HEK293T (cell line): ENCODE measurements at regions not wholly inside any gene's neighbourhood (a gene's known extent, or its start where the extent isn't known, plus 50 kb on each side); places are given as distances from the start of the nearest gene placed in this dataset.
"Not testable (repeated sequence)": the region's sequence is repeated elsewhere in the genome, so short reads cannot be mapped to it uniquely, and the experiment has no call there.

Experiments used
- CTCF ChIA-PET: fragments of 350-600 bp; formaldehyde crosslinking; extraction: SDS; loops from one replicate; lab custom pipeline; 2021; ENCODE audit warnings: antibody characterized with exemption, inconsistent platforms; lab: Yijun Ruan, JAX
- POLR2A ChIA-PET: fragments of 350-600 bp; formaldehyde crosslinking; extraction: SDS; loops from one replicate; lab custom pipeline; 2020; ENCODE audit warnings: antibody characterized with exemption, inconsistent platforms; lab: Yijun Ruan, JAX
- DNase-seq: peaks from one replicate; pipeline ENCODE4 v3.0.0; 2012; ENCODE audit warnings: mixed read lengths; ENCODE audit errors: extremely low spot score
- ARNT ChIP-seq: fragments of 450-650 bp; IDR thresholded peaks from 2 replicates; pipeline ENCODE4 v1.6.1; 2017; ENCODE audit warnings: mild to moderate bottlenecking
- BHLHE40 ChIP-seq: fragments of 450-650 bp; IDR thresholded peaks from 2 replicates; pipeline ENCODE4 v1.6.1; 2016; ENCODE audit warnings: mild to moderate bottlenecking, moderate library complexity, borderline replicate concordance
- CTBP1 ChIP-seq: fragments of 450-650 bp; IDR thresholded peaks from 2 replicates; pipeline ENCODE4 v1.6.1; 2016; ENCODE audit warnings: borderline replicate concordance
- ELF4 ChIP-seq: fragments of 450-650 bp; IDR thresholded peaks from 2 replicates; pipeline ENCODE4 v1.6.1; 2017; ENCODE audit warnings: antibody characterized with exemption
- FOXA1 ChIP-seq: fragments of 450-650 bp; IDR thresholded peaks from 2 replicates; pipeline ENCODE4 v1.6.1; 2016; ENCODE audit warnings: mild to moderate bottlenecking
- FOXK2 ChIP-seq: fragments of 450-650 bp; IDR thresholded peaks from 2 replicates; pipeline ENCODE4 v1.6.1; 2016; ENCODE audit warnings: mild to moderate bottlenecking
- FOXM1 ChIP-seq: fragments of 450-650 bp; IDR thresholded peaks from 2 replicates; pipeline ENCODE4 v1.6.1; 2017; ENCODE audit warnings: mild to moderate bottlenecking, borderline replicate concordance
- HDGF ChIP-seq: fragments of 450-650 bp; IDR thresholded peaks from 2 replicates; pipeline ENCODE4 v1.6.1; 2017; ENCODE audit warnings: antibody characterized with exemption, borderline replicate concordance
- L3MBTL2 ChIP-seq: fragments of 450-650 bp; conservative IDR thresholded peaks from 2 replicates; pipeline ENCODE4 v1.6.1; 2016; ENCODE audit warnings: mild to moderate bottlenecking
- LEF1 ChIP-seq: fragments of 450-650 bp; IDR thresholded peaks from 2 replicates; pipeline ENCODE4 v1.6.1; 2017; ENCODE audit warnings: mild to moderate bottlenecking, borderline replicate concordance
- NFRKB ChIP-seq: fragments of 450-650 bp; IDR thresholded peaks from 2 replicates; pipeline ENCODE4 v1.6.1; 2016; ENCODE audit warnings: mild to moderate bottlenecking, moderate library complexity
- PKNOX1 ChIP-seq: fragments of 450-650 bp; IDR thresholded peaks from 2 replicates; pipeline ENCODE4 v1.6.1; 2016
- SP1 ChIP-seq: fragments of 450-650 bp; IDR thresholded peaks from 2 replicates; pipeline ENCODE4 v1.6.1; 2017
- SUZ12 ChIP-seq: fragments of 450-650 bp; IDR thresholded peaks from 2 replicates; pipeline ENCODE4 v1.6.1; 2016; ENCODE audit warnings: mild to moderate bottlenecking
- TARDBP ChIP-seq: fragments of 450-650 bp; IDR thresholded peaks from 2 replicates; pipeline ENCODE4 v1.6.1; 2016
- ZNF384 ChIP-seq: fragments of 450-650 bp; IDR thresholded peaks from 2 replicates; pipeline ENCODE4 v1.6.1; 2016

- POLR2A ChIA-PET, result no interaction called here
- CTCF ChIA-PET, result interaction anchor here (0.9 kb wide), 1 partner anchor 50 kb away, joined by 3 read pairs; no protein-coding TSS in a partner anchor
- DNase-seq, result no peak
- TF ChIP-seq LEF1 (no peak), L3MBTL2 (no peak), FOXA1 (no peak), HDGF (no peak), FOXK2 (no peak), BHLHE40 (no peak), NFRKB (no peak), SUZ12 (no peak), TARDBP (no peak), PKNOX1 (no peak), SP1 (no peak), FOXM1 (no peak), CTBP1 (no peak), ARNT (no peak), ZNF384 (no peak), ELF4 (no peak)
Measured at GRCh38 chr1:117708323-117709248, 102.7 kb downstream of the TENT5C start.

GRCh38 chr1:117709249-117709691, 103.4 kb downstream of the TENT5C start:
- no peak for TF ChIP-seq ZNF384
- no peak for TF ChIP-seq BHLHE40
- no peak for TF ChIP-seq FOXA1
- TF ChIP-seq TARDBP, result no peak
- no peak for TF ChIP-seq L3MBTL2
- TF ChIP-seq PKNOX1, result no peak
- no peak for TF ChIP-seq ARNT
- no peak for TF ChIP-seq CTBP1
- no peak for TF ChIP-seq HDGF
- no peak for TF ChIP-seq LEF1
- TF ChIP-seq SP1, result no peak
- TF ChIP-seq FOXM1, result no peak
- TF ChIP-seq FOXK2, result no peak
- TF ChIP-seq ELF4, result no peak
- no peak for TF ChIP-seq NFRKB
- no peak for TF ChIP-seq SUZ12
- DNase-seq, result no peak
- CTCF ChIA-PET, result interaction anchor here (0.5 to 0.9 kb wide), 3 partner anchors 49 to 190 kb away, joined by 3 read pairs; no protein-coding TSS in a partner anchor
- POLR2A ChIA-PET, result no interaction called here

- TF ChIP-seq CTBP1 (no peak), HDGF (no peak), FOXK2 (no peak)
- ChIA-PET POLR2A (no interaction called here), CTCF (interaction anchor here (0.5 to 1.3 kb wide), 7 partner anchors 13 to 912 kb away, joined by 3 to 6 read pairs (median 3); no protein-coding TSS in a partner anchor)
- peak; percentile 56 for DNase-seq
Measured at GRCh38 chr1:117710710-117711109, 104.9 kb downstream of the TENT5C start.

- POLR2A ChIA-PET, result no interaction called here
- DNase-seq, result no peak
- CTCF ChIA-PET, result interaction anchor here (1.7 to 2.4 kb wide), 2 partner anchors 42 to 177 kb away, joined by 5 to 12 read pairs; no protein-coding TSS in a partner anchor
Measured at GRCh38 chr1:117712621-117713020, 106.8 kb downstream of the TENT5C start.

GRCh38 chr1:117714546-117714945, 108.7 kb downstream of the TENT5C start:
- CTCF ChIA-PET, result no interaction called here
- POLR2A ChIA-PET, result no interaction called here
- no peak for TF ChIP-seq PKNOX1
- TF ChIP-seq ARNT, result no peak
- TF ChIP-seq CTBP1, result no peak
- TF ChIP-seq NFRKB, result no peak
- no peak for TF ChIP-seq TARDBP
- no peak for TF ChIP-seq HDGF
- TF ChIP-seq L3MBTL2, result no peak
- no peak for TF ChIP-seq SUZ12
- no peak for TF ChIP-seq FOXM1
- TF ChIP-seq BHLHE40, result no peak
- TF ChIP-seq FOXK2, result no peak
- no peak for TF ChIP-seq LEF1
- TF ChIP-seq ZNF384, result no peak
- no peak for TF ChIP-seq FOXA1
- TF ChIP-seq SP1, result no peak
- TF ChIP-seq ELF4, result no peak
- no peak for DNase-seq

More at GRCh38 chr1:117712621-117713020, 106.8 kb downstream of the TENT5C start:
- no peak for TF ChIP-seq FOXM1
- TF ChIP-seq FOXK2, result no peak
- TF ChIP-seq L3MBTL2, result no peak
- TF ChIP-seq ARNT, result no peak
- no peak for TF ChIP-seq NFRKB
- TF ChIP-seq FOXA1, result no peak
- no peak for TF ChIP-seq SUZ12
- no peak for TF ChIP-seq TARDBP

GRCh38 chr1:117716030-117716429, 110.2 kb downstream of the TENT5C start:
- POLR2A ChIA-PET, CTCF ChIA-PET, DNase-seq: not testable (repeated sequence)

- DNase-seq, POLR2A ChIA-PET, CTCF ChIA-PET: not testable (repeated sequence)
Measured at GRCh38 chr1:117717980-117718379, 112.1 kb downstream of the TENT5C start.

GRCh38 chr1:117718596-117718995, 112.7 kb downstream of the TENT5C start:
- CTCF ChIA-PET, result not testable (repeated sequence)

More at GRCh38 chr1:117718596-117718995, 112.7 kb downstream of the TENT5C start:
- POLR2A ChIA-PET, DNase-seq: not testable (repeated sequence)
